Sigmoid colon (tissue), 6 donors: ENCODE measurements at regions not wholly inside any gene's neighbourhood (a gene's known extent, or its start where the extent isn't known, plus 50 kb on each side); places are given as distances from the start of the nearest gene placed in this dataset.

Experiments
- DNase-seq: peaks from one replicate; pipeline ENCODE4 v3.0.0-alpha.2; 2019
- H3K27ac ChIP-seq, 4 donors: fragments of 200-600 bp; sonication (generic); one replicate each; pipeline ENCODE4 v1.5.1; 2016 to 2019; ENCODE audit warnings: mild to moderate bottlenecking in 1 of 4
- H3K27me3 ChIP-seq, 3 donors: fragments of 200-600 bp; sonication (generic); one replicate each; pipeline ENCODE4 v1.5.1; 2019; ENCODE audit warnings: mild to moderate bottlenecking in 1 of 3
- H3K36me3 ChIP-seq, 4 donors: fragments of 200-600 bp; sonication (generic); one replicate each; pipeline ENCODE4 v1.5.1; 2016 to 2019
- H3K4me1 ChIP-seq, 4 donors: fragments of 200-600 bp; sonication (generic); one replicate each; pipeline ENCODE4 v1.5.1; 2017 to 2019
- H3K4me3 ChIP-seq, 4 donors: fragments of 200-600 bp; sonication (generic); one replicate each; pipeline ENCODE4 v1.5.1; 2017 to 2019; ENCODE audit warnings: mild to moderate bottlenecking in 2 of 4, moderate library complexity in 1 of 4
- H3K9me3 ChIP-seq, 4 donors: fragments of 200-600 bp in 3 of 4; sonication (generic) in 3 of 4; one replicate each; pipeline versions ENCODE4 v1.5.1 to v1.6.1; 2013 to 2019
- CTCF ChIP-seq, 4 experiments: fragments of 450-650 bp in 3 of 4; fragments of 200-600 bp in 1 of 4; IDR thresholded peaks; one replicate each; pipeline ENCODE4 v1.5.1; 2016 to 2019; ENCODE audit warnings: antibody characterized with exemption in 4 of 4, mild to moderate bottlenecking in 3 of 4, moderate library complexity in 2 of 4
- EP300 ChIP-seq, 4 donors: sonication (generic); formaldehyde crosslinking; IDR thresholded peaks; one replicate each; pipeline ENCODE4 v1.6.1; 2017; ENCODE audit warnings: antibody characterized with exemption in 4 of 4
- POLR2A ChIP-seq, 2 donors: fragments of 450-650 bp; IDR thresholded peaks; one replicate each; pipeline ENCODE4 v1.6.1; 2016; ENCODE audit warnings: antibody characterized with exemption in 2 of 2, mild to moderate bottlenecking in 2 of 2, moderate library complexity in 2 of 2
- POLR2AphosphoS5 ChIP-seq, 4 donors: sonication (generic); formaldehyde crosslinking; IDR thresholded peaks; one replicate each; pipeline ENCODE4 v1.6.1; 2017; ENCODE audit warnings: antibody characterized with exemption in 4 of 4
- WGBS, 2 donors: extraction: QIAGEN DNeasy Blood & Tissue Kit; methylation state at CpG; one replicate each; pipeline ENCODE4 v1.1.7; 2013; 5-methylcytosine and 5-hydroxymethylcytosine counted together
- intact Hi-C: fragments of 100-400 bp; cut with DNase I; formaldehyde crosslinking; loops from one replicate; pipeline ENCODE4 v1.15.1; 2023
- donor health status: healthy with polysubstance abuse.
- donor health status: healthy.

GRCh38 chr20:56762401-56762800, 133.3 kb downstream of the TFAP2C start:
- Histone ChIP-seq H3K4me1 (no peaks in the 10 kb centered on the region), H3K9me3 (no peaks in the 10 kb centered on the region), H3K36me3 (no peaks in the 10 kb centered on the region), H3K4me3 (no peak overlapping the region), H3K27me3 (no peaks in the 10 kb centered on the region), H3K27ac (no peak overlapping the region)
- intact Hi-C loops: no loop called here
- TF ChIP-seq EP300 (IDR thresholded peaks at IDR 0.05): no peak
- no peak for TF ChIP-seq POLR2A (IDR thresholded peaks at IDR 0.05)
- no peak for TF ChIP-seq POLR2AphosphoS5 (IDR thresholded peaks at IDR 0.05)
- TF ChIP-seq CTCF (IDR thresholded peaks at IDR 0.05): no peak
- no peak for DNase-seq
- WGBS, 2 donors: 92 to 93% methylated on average over 4 of the region's 4 CpGs

- Histone ChIP-seq H3K27ac (no peak overlapping the region), H3K27me3 (no peaks in the 10 kb centered on the region), H3K4me1 (no peaks in the 10 kb centered on the region), H3K4me3 (no peak overlapping the region), H3K36me3 (no peaks in the 10 kb centered on the region), H3K9me3 (no peaks in the 10 kb centered on the region)
- intact Hi-C loops: no loop called here
- WGBS, 2 donors: 92 to 95% methylated on average over 8 of the region's 8 CpGs
- DNase-seq: no peak
- TF ChIP-seq POLR2A (IDR thresholded peaks at IDR 0.05): no peak
- TF ChIP-seq EP300 (IDR thresholded peaks at IDR 0.05): no peak
- TF ChIP-seq POLR2AphosphoS5 (IDR thresholded peaks at IDR 0.05): no peak
- no peak for TF ChIP-seq CTCF (IDR thresholded peaks at IDR 0.05)
Observed at GRCh38 chr20:56762829-56763228, 133.7 kb downstream of the TFAP2C start.

GRCh38 chr20:56764671-56765070, 135.6 kb downstream of the TFAP2C start:
- DNase-seq: no peak
- WGBS, 2 donors: 86 to 88% methylated on average over 15 of the region's 15 CpGs

GRCh38 chr20:56765172-56766073, 136.3 kb downstream of the TFAP2C start:
- Histone ChIP-seq H3K27ac (no peak overlapping the region), H3K4me3 (no peak overlapping the region), H3K36me3 (no peaks in the 10 kb centered on the region), H3K4me1 (no peaks in the 10 kb centered on the region), H3K27me3 (no peaks in the 10 kb centered on the region), H3K9me3 (no peaks in the 10 kb centered on the region)
- intact Hi-C loops: no loop called here
- no peak for DNase-seq
- TF ChIP-seq CTCF (IDR thresholded peaks at IDR 0.05) (no peak), POLR2A (IDR thresholded peaks at IDR 0.05) (no peak), EP300 (IDR thresholded peaks at IDR 0.05) (no peak), POLR2AphosphoS5 (IDR thresholded peaks at IDR 0.05) (no peak)
- WGBS, 2 donors: 60 to 66% methylated on average over 12 of the region's 12 CpGs

More at GRCh38 chr20:56764671-56765070, 135.6 kb downstream of the TFAP2C start:
- Histone ChIP-seq H3K4me1 (no peaks in the 10 kb centered on the region), H3K9me3 (no peaks in the 10 kb centered on the region), H3K4me3 (no peak overlapping the region), H3K27me3 (no peaks in the 10 kb centered on the region), H3K27ac (no peak overlapping the region), H3K36me3 (no peaks in the 10 kb centered on the region)
- intact Hi-C loops: no loop called here
- TF ChIP-seq EP300 (IDR thresholded peaks at IDR 0.05) (no peak), POLR2AphosphoS5 (IDR thresholded peaks at IDR 0.05) (no peak), CTCF (IDR thresholded peaks at IDR 0.05) (no peak), POLR2A (IDR thresholded peaks at IDR 0.05) (no peak)
